ENCODE measurements at regions not wholly inside any gene's neighbourhood (a gene's known extent, or its start where the extent isn't known, plus 50 kb on each side); places are given as distances from the start of the nearest gene placed in this dataset.

DNA sequence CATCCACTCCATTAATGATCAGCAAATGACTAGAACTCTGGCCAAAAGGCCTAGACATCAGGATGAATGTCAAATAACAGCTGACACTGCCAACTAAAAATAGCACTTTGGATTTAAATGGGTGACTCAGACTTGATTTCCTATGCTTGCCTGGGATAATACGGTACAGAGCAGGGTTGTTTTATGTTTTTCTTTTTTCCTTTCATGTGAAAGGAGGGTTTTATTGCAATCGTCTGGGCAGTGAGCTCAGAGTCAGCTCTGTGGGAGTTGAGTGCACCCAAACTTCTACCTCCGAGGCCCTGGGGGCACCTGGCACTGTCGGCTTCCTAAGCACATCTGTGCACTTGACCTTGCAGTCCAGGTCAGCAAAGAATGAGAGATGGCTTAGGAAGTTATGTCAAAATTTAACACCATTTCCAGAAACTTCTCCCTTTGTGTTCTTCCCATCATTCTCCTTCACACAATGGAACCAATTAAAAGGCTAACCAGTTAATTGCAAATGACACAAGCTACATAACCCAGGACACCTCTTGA is 134.1 kb downstream of the LACC1 start:
- H3K27me3 ChIP-seq (ENCODE audit: control insufficient read depth, insufficient read depth, low read length) = no peaks in the 10 kb centered on the region
- peak overlapping the region; percentile 68 to 86 for H3K27ac ChIP-seq (ENCODE audit: low read depth in 2 of 2, low read length in 2 of 2)
- intact Hi-C loops (cut with DNase I) = no loop called here
- peak overlapping the region in 1 of 3 donors; percentile 7 for H3K4me3 ChIP-seq (ENCODE audit: low read length in 3 of 3)
- H3K9ac ChIP-seq (ENCODE audit: low read length in 3 of 3) = no peak overlapping the region
- H3K4me1 ChIP-seq (ENCODE audit: control insufficient read depth in 2 of 3, insufficient read depth in 2 of 3, low read depth in 1 of 3, low read length in 3 of 3) = peaks cover 2 to 30% (median 20%) of the 10 kb centered on the region in 3 donors
- H3K36me3 ChIP-seq (ENCODE audit: control insufficient read depth in 2 of 3, insufficient read depth in 3 of 3, low read length in 3 of 3) = no peaks in the 10 kb centered on the region
- TF ChIP-seq, protein P1, sequence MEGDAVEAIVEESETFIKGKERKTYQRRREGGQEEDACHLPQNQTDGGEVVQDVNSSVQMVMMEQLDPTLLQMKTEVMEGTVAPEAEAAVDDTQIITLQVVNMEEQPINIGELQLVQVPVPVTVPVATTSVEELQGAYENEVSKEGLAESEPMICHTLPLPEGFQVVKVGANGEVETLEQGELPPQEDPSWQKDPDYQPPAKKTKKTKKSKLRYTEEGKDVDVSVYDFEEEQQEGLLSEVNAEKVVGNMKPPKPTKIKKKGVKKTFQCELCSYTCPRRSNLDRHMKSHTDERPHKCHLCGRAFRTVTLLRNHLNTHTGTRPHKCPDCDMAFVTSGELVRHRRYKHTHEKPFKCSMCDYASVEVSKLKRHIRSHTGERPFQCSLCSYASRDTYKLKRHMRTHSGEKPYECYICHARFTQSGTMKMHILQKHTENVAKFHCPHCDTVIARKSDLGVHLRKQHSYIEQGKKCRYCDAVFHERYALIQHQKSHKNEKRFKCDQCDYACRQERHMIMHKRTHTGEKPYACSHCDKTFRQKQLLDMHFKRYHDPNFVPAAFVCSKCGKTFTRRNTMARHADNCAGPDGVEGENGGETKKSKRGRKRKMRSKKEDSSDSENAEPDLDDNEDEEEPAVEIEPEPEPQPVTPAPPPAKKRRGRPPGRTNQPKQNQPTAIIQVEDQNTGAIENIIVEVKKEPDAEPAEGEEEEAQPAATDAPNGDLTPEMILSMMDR (IDR thresholded peaks at IDR 0.05; ENCODE audit: borderline replicate concordance, extremely low read depth, insufficient read depth) = no peak
- FAIRE-seq (peak; percentile 90), DNase-seq (peak in 2 of 5 donors; percentile 81 to 83)
- H3K9me3 ChIP-seq (ENCODE audit: control insufficient read depth in 2 of 3, insufficient read depth in 1 of 3, low read length in 3 of 3) = no peaks in the 10 kb centered on the region

DNA sequence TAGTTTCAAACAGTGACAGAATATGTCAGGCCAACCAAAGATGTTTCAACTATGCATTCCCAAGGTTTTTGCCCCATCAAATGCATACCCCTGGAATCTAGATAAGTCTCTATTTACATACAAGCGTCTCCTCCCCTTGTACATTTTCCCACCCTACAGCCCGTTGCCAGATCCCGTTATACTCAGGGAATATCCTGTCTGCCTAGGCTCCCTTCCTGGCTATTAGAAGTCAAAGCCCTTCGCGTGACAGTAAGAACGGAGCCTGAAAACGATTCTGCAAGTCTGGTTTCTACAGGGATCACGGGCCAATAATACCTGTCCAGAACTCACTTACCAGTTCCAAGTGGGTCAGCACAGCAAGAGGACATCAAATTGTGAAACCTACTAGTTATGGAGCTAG is 134.8 kb downstream of the LACC1 start:
- Histone ChIP-seq H3K9ac (ENCODE audit: low read length in 3 of 3) (no peak overlapping the region), H3K36me3 (ENCODE audit: control insufficient read depth in 2 of 3, insufficient read depth in 3 of 3, low read length in 3 of 3) (no peaks in the 10 kb centered on the region), H3K27ac (ENCODE audit: low read depth in 2 of 2, low read length in 2 of 2) (peak overlapping the region; percentile 68 to 86), H3K9me3 (ENCODE audit: control insufficient read depth in 2 of 3, insufficient read depth in 1 of 3, low read length in 3 of 3) (no peaks in the 10 kb centered on the region), H3K4me3 (ENCODE audit: low read length in 3 of 3) (no peak overlapping the region), H3K4me1 (ENCODE audit: control insufficient read depth in 2 of 3, insufficient read depth in 2 of 3, low read depth in 1 of 3, low read length in 3 of 3) (peaks cover 2 to 30% (median 23%) of the 10 kb centered on the region in 3 donors), H3K27me3 (ENCODE audit: control insufficient read depth, insufficient read depth, low read length) (no peaks in the 10 kb centered on the region)
- TF ChIP-seq, protein P1 (IDR thresholded peaks at IDR 0.05; ENCODE audit: borderline replicate concordance, extremely low read depth, insufficient read depth) = no peak
- DNase-seq (no peak), FAIRE-seq (no peak)
- intact Hi-C loops (cut with DNase I) = no loop called here

DNA sequence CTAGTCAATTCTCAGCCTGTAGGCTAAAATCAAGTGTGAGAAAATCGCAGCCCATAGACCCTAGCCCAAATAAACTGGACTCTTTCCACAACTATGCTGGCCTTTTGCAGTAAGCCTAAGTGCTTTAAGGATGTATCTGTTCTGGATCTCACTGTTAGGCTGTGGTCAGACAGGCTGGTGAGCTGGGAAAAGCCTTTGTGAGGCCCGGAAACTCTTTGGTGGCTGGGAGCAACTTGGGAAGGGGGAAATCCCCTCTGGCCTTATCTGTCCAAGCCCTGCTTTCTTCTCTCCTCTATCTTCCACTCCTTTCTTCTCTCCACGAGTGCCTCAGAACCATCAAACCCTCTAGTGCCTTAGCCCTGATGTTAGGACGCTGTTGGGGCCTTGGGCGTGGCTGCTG is 135.4 kb downstream of the LACC1 start:
- no peak for FAIRE-seq
- no peak for DNase-seq
- Histone ChIP-seq H3K9me3 (ENCODE audit: control insufficient read depth in 2 of 3, insufficient read depth in 1 of 3, low read length in 3 of 3) (no peaks in the 10 kb centered on the region), H3K4me3 (ENCODE audit: low read length in 3 of 3) (no peak overlapping the region), H3K27me3 (ENCODE audit: control insufficient read depth, insufficient read depth, low read length) (no peaks in the 10 kb centered on the region), H3K36me3 (ENCODE audit: control insufficient read depth in 2 of 3, insufficient read depth in 3 of 3, low read length in 3 of 3) (no peaks in the 10 kb centered on the region), H3K9ac (ENCODE audit: low read length in 3 of 3) (no peak overlapping the region), H3K27ac (ENCODE audit: low read depth in 2 of 2, low read length in 2 of 2) (peak overlapping the region in 1 of 2 donors; percentile 86), H3K4me1 (ENCODE audit: control insufficient read depth in 2 of 3, insufficient read depth in 2 of 3, low read depth in 1 of 3, low read length in 3 of 3) (peaks cover 2 to 30% (median 23%) of the 10 kb centered on the region in 3 donors)
- TF ChIP-seq, protein P1 (IDR thresholded peaks at IDR 0.05; ENCODE audit: borderline replicate concordance, extremely low read depth, insufficient read depth) = no peak
- intact Hi-C loops (cut with DNase I) = no loop called here

DNA sequence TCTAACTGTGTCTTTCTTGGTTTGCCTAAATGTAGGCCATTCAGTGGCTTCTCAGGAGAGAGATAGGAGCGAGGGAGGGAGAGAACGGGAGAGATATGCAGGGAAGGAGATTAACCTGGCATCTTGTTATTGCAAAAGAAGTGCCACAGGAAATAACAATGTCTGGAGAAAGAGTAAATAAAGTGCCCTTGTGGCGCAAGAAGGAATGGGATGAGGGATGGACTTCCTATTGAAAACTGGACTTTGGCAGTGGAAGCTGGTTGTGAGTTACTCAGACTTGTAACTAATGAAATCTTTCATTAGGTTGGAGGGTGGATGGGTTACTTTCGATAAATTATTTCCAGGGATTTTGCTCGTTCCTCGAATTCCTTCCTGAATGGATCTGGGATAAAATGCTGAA is 136.1 kb downstream of the LACC1 start:
- no peak for FAIRE-seq
- intact Hi-C loops (cut with DNase I) = no loop called here
- peaks cover 2 to 30% (median 25%) of the 10 kb centered on the region in 3 donors for H3K4me1 ChIP-seq (ENCODE audit: control insufficient read depth in 2 of 3, insufficient read depth in 2 of 3, low read depth in 1 of 3, low read length in 3 of 3)
- H3K36me3 ChIP-seq (ENCODE audit: control insufficient read depth in 2 of 3, insufficient read depth in 3 of 3, low read length in 3 of 3) = no peaks in the 10 kb centered on the region
- H3K9ac ChIP-seq (ENCODE audit: low read length in 3 of 3) = peak overlapping the region in 1 of 3 donors; percentile 2
- TF ChIP-seq, protein P1 (IDR thresholded peaks at IDR 0.05; ENCODE audit: borderline replicate concordance, extremely low read depth, insufficient read depth) = no peak
- H3K27ac ChIP-seq (ENCODE audit: low read depth in 2 of 2, low read length in 2 of 2) = peak overlapping the region; percentile 22 to 66
- no peaks in the 10 kb centered on the region for H3K9me3 ChIP-seq (ENCODE audit: control insufficient read depth in 2 of 3, insufficient read depth in 1 of 3, low read length in 3 of 3)
- H3K27me3 ChIP-seq (ENCODE audit: control insufficient read depth, insufficient read depth, low read length) = no peaks in the 10 kb centered on the region
- no peak for DNase-seq
- no peak overlapping the region for H3K4me3 ChIP-seq (ENCODE audit: low read length in 3 of 3)

Measured in kidney (tissue), 13 donors.